ENCODE measurements at regions not wholly inside any gene's neighbourhood (a gene's known extent, or its start where the extent isn't known, plus 50 kb on each side); places are given as distances from the start of the nearest gene placed in this dataset.

GRCh38 chr11:121965330-121965729 lies 150.7 kb downstream of the BLID start:
- no peak for TF ChIP-seq EGR1 (IDR thresholded peaks at IDR 0.05)
- no peak for TF ChIP-seq TAF1 (IDR thresholded peaks at IDR 0.05; ENCODE audit: low read depth)
- no peak for TF ChIP-seq EP300 (IDR thresholded peaks at IDR 0.05; ENCODE audit: borderline replicate concordance)
- no peak for TF ChIP-seq YY1 (IDR thresholded peaks at IDR 0.05; ENCODE audit: low read depth)
- TF ChIP-seq CREB1 (IDR thresholded peaks at IDR 0.05; ENCODE audit: low read depth) = no peak
- TF ChIP-seq REST (IDR thresholded peaks at IDR 0.05; ENCODE audit: low read depth) = no peak
- TF ChIP-seq CEBPB (IDR thresholded peaks at IDR 0.05) = no peak
- TF ChIP-seq RAD21 (IDR thresholded peaks at IDR 0.05; ENCODE audit: low read depth) = no peak
- TF ChIP-seq TCF12 (IDR thresholded peaks at IDR 0.05; ENCODE audit: low read depth) = no peak
- TF ChIP-seq TEAD4 (IDR thresholded peaks at IDR 0.05) = no peak
- TF ChIP-seq, protein P1, sequence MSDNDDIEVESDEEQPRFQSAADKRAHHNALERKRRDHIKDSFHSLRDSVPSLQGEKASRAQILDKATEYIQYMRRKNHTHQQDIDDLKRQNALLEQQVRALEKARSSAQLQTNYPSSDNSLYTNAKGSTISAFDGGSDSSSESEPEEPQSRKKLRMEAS (IDR thresholded peaks at IDR 0.05) = no peak
- no peak for TF ChIP-seq ZBTB7A (IDR thresholded peaks at IDR 0.05; ENCODE audit: low read depth)
- no peak for TF ChIP-seq USF1 (IDR thresholded peaks at IDR 0.05)
